ENCODE measurements at regions not wholly inside any gene's neighbourhood (a gene's known extent, or its start where the extent isn't known, plus 50 kb on each side); places are given as distances from the start of the nearest gene placed in this dataset.
"Not testable (repeated sequence)": the region's sequence is repeated elsewhere in the genome, so short reads cannot be mapped to it uniquely, and the experiment has no call there.

DNA sequence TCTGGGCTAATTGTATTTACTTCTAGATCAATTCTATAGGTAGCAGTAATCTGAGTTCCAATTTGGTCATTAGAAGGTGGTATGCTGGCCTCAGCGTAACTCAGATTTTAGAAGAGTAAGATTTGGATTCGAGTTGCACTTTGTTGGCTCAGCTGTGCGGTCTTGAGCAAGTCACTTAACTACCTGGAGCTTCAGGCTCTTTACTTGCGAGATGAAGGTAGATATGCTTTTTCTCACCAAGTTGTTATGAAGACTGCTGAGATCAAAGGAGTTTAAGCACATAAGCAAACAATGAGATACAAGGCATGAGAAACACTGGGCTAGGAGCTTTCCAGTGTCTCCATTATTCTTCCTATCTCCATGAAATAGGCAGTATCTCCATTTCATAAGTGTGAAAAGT is 133.8 kb upstream of the RANBP3L start:
- no peak for DNase-seq

DNA sequence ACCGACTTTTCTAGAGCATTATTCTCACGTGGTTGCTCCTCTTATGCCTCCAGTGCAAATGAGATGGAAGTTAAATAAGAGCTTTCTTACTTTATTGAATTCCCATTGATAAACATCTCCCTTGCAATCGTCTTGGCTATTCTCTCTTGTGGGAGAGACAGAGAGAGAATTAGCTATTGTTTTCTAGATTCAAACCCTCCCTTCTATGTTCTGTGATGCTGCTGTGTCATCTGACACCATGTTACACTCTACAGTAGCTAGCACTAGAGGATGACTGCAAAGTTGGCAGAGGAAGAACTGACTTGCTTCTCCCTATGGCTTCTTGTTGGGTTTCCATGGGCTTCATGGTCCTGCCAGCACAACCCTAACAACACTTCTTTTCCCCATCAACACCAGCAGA is 134.6 kb upstream of the RANBP3L start:
- no peak for DNase-seq

DNA sequence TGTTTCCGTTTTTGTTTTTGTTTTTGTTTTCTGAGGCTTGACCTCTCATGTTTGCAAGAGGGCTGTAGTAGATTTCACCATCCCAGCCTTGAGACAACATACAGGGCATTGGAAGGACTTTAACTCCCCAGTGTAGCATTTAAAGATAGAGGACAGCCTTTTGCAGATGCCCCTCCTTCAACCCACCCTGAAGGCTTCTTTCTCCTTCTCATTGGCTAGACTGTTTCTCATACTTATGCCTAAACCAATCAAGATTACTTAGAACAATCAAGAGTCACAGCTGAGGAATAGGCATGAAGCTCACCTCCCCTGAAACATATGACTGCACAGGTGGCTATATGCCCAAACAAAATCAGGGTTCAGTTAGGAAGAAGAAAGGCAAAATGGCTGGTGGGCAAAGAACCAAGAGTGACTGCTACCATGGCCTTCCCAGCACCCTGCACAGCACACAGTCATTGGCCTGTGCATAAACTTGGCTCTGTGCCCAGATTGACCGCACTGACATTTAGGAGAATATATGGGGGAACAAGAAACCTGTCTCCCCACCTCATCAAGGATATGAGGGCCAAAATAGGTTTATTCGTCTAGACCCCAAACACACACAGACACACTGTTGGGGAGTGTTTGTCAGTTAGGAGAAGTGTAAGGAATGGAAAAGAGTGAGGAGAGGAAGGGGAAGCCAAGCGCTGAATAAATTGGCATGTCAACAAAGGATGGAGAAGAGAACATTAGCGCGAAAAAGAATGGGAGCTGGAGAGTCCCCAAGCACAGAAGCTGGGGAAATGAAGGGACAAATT is 137.3 kb upstream of the RANBP3L start:
- DNase-seq = no peak

DNA sequence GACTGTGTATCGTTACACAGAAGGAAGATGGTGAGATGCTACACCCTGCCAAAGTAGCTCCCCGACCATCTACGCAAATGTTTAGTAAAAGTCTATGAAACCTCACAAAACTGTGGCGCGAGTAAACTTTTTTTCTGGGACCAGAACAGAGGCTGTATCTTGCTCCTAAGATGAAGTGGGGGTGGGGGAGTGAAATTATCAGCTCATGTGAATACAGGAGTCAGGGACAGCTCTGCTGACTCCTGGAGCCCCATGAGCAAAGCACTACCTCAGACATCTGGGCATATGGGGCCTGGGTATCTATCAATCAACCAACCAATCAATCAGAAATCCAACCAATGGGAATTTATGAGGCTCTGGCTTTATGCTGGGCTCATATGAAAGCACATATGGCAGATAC is 138.6 kb upstream of the RANBP3L start:
- DNase-seq = no peak

DNA sequence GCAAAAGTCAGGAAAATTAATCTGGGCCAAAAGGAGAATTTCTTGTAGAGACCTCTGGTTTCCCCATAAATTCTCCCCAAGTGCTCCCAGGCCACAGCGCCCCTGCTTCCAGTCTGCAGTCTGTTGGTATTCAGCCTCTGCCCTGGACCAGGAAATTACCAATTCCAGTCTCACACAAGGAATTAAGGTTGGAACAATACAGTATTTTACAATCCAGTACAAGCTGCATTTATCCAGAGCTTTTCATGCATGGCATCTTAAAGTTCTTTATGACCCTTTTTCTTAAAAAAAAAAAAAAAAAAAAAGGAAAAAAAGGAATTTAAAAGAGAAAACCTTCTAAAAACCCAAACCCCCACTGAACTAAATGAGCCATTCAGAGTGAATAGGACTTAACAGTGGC is 139.6 kb upstream of the RANBP3L start:
- no peak for DNase-seq

DNA sequence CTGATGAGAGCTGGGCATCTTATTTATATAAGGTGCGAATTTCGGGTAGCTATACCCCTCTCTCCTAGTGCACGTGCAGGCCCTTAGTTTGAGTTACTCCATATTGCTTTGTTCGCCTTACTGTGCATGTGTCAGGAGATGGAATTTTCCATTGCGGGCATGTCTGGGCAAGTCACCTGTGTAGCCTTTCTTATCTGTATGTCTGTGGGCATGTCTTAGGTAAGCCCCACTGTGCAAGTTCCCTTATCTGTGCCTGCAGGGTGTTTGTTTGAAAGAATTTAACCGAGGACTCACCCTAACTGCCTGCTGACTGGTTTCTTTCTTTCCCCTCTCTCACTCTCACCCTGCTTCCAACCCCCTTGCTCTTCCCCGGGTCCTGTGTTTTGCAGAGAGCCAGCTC is 140.7 kb upstream of the RANBP3L start:
- DNase-seq = no peak

DNA sequence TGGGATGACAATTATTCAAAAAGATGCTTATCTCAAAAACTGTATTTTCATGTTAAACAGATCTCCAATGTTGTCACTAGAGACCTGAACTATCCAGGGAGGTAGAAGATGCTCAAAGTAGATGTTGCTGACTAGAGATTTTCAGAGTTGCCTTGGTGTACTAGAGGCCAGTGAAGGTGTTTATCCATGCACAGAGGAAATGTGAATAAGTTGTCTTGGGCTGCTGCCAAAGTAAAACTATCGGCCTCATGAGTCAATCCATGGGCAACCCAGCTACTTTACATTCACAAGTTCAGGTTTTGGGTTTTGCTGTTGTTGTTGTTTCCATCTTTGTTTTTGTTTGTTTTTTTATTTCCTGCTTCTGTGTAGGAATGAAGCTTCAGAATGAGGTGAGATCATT is 141.1 kb upstream of the RANBP3L start:
- no peak for DNase-seq

DNA sequence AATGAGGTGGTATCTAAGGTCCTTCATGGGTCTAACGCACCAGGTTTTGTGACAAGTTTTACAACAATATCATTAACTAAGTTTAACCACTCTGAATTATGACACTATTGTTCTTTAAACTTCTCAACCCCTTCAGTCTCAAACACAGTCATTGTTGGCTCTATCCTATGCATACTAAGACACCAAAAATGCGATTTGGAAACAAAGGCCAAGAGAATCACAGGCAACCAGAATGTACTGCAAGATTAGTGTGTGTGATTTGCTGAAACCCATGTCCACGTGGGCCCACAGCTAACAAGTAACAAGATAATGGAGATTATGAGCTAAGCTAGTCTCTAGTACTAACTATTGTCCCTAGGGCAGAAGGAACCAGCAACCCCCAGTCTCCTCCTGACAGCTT is 142.2 kb upstream of the RANBP3L start:
- no peak for DNase-seq

DNA sequence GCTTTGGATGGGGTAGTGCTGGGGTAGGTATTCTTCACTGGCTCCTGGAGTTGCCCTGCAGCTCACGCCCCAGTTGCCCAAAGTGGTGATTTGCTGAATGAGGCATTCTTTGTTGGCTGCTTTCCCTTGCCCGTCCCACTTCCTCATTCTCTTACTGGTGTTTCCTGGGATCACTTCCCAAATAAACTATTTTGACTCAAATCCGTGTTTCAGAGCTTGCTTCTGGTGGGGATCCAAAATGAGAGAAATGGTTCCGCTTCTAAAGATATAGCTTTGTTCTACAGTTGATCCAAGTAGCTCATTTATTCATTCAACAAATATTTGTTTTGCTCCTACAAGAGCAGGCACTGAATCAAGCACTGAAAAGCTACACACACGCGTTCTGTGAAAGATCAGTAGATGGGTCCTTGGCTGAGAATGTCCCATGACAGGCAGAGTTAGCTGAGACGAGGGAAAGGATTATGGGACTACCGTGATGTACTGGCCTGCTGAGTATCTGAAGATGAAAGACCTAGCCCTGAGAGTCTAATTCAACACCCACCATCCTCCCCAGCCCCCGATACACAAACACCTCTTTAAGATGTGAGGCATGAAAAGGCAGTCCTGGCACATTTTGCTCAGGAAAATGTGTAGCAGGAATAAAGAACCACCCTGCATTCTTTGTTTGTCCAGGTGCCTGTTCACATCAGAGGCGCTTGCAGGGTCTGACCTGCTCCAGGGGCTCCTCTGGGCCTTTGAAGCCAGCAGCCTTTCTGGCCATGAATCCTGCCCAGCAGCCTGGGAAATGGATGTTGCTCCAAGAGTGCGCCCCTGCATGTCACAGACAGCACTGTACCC is 143.1 kb upstream of the RANBP3L start:
- no peak for DNase-seq

DNA sequence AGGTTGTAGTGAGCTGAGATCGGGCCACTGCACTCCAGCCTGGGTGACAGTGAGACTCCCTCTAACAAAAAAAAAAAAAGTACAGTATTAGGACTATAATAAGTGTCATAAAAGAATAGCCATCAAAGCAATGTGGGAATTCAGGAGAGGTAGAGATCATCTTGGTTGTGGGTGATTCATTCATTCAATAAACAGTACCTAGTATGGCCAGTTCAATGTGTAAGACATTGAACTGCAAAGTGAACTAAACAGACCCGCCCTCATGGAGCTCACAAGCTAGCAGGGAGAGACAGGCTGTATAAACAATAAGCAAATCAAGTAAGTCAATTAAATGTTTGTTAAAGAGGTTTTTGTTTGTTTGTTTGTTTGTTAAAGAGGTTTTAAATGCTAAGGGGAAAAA is 146.1 kb upstream of the RANBP3L start:
- DNase-seq = no peak

DNA sequence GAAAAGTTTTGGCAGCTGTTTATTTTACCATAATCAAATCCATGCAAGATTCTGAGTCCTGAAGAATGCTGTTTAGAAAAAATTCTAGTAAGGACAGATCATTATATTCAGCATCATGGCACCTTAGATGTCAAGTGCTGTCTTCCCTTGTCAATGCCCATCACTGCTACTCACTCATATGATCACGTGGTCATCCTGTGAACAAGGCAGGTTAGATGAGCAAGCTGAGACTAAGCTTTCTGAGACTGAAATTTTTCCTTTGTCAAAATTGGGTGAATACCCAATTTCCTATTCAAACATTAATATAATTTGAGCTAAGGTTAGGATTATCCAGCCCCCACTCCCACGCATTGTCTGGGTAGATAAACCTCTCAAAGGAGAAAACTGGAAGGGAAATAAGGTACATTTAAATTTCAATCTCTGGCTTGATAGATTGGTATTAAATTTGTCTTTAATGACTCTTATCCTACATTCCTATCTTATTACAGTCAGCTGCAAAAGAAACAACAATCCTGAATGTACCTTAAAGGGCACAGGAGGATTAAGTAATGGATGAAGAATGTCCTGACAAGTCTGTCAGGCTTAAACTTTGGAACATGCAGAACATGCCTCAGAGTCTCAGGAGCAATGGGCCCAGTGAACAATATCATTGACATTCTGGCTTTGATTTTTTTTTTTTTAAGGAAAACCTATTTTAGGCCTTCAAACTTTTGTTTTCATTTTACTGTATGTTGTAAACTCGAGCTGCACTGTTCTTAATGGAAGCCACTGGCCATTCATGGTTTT is 148.7 kb upstream of the RANBP3L start:
- no peak for DNase-seq

DNA sequence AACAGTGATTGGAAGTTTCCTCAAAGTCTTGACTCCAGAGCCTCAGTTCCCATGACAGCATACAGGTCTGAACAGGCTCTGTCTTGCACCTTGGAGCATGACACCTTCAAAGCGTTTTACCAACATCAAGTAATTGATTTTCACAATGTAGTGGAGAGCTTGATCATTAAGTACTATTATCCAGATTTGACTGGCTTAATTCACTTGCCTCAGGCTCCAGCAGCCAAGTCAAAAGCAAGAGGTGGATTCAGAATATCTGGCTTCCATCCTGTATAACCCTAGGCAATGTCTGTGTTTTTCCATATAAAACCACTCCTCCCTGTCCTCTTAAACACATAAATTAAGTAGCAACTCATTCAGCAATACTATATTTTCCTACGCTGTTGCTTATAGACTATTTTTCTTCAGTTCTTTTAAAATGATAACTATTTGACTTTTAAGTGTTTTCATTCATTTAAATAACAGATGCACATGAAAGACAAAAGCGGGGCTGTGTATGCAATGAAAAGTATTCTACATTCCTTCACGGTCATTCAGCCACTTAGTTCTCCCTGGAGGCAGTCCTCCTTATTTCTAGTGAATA is 150.8 kb upstream of the RANBP3L start:
- no peak for DNase-seq

DNA sequence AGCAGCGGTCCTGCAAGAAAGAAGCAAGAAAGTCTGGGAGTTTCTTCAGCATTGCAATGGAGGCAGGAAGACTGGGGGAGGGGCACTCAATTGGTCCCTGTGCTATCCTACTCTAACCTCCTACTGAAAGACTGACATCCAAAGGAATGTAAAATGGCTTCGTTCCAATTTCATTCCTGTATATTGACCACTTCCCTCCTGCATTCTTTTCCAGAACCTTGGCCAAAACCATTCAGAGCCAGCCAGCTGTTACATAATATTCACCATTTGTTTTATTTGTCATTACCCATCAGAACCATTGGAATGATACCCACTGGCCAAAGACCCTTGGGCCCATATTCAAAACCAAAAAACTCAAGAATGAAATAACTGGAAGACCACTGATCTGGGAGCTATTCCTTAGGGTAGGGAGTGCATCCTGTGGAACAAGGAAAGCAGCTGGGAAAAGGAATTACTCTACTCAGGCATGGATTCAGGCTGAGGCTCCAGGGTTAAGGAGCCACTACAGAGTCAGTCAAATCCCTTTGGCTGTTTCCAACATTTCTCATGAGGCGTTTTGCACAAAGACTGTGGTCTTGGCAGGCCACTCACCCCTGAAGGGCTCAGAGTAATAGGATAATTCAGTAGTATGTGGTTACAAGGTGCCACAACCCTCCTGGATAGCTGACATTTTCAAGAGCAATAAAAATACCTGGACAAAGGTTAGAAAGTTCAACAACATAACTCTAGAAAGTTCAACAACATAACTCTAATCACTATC is 148.7 kb upstream of the SLC1A3 start:
- no peak for DNase-seq

DNA sequence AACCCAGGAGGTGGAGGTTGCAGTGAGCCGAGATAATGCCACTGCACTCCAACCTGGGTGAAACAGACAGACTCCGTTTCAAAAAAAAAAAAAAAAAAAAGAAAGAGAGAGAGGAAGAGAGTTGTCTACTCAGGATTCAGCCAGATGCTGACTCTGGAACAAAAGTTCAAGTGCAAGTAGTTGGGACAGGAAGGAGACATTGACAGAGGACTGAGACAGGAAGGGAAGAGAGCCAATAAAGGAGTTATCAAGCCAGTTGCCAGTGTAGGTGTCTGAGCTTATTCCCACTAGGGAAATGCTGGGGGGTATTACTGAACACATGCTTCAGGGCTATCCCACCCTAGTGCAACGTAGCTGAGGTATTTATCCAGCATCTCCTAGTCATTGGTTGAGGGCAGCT is 147.7 kb upstream of the SLC1A3 start:
- no peak for DNase-seq

DNA sequence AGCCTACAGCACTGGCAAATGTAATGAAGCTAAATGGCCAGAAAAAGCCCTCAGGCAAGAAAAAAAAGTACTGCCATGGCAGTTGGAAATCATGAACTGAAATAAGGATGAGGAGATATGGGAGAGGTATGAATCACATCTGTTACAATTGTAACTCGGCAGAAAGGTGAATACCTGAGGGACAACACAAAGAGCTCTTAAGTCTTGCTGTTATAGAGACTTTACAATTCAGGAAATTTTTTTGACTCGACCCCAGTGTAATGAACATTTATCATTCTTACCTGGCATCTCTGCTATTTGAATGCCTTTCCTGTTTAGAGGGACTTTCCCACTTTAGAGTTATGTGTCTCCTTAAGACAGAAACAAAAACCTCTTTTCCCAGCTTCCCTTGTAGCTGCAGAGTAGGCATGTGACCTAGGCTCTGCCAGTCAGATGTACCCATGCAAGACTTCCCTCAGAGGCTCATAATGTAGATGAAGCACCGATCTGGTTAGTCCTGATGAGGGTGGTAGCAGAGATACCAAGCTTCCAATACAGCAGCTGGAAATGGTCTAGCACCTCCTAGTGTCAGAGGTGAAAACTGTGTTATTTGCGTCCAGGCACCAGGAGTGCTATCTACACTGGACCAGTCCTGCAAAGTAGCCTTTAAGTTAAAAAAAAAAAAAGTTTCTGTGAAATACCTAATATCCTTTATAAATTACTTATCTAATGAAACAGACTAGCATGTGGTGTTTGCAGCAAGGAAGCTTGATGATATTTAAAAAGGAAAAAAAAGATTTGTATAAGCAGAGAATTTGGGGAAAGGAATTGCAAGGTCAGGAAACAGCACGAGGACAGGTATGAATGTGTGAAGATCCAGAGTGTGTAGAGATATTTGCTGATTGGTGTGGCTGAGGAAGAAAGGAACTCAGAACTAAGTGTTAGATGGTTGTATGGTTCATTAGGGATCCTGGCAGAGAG is 146.9 kb upstream of the SLC1A3 start:
- DNase-seq = peak; percentile 3

DNA sequence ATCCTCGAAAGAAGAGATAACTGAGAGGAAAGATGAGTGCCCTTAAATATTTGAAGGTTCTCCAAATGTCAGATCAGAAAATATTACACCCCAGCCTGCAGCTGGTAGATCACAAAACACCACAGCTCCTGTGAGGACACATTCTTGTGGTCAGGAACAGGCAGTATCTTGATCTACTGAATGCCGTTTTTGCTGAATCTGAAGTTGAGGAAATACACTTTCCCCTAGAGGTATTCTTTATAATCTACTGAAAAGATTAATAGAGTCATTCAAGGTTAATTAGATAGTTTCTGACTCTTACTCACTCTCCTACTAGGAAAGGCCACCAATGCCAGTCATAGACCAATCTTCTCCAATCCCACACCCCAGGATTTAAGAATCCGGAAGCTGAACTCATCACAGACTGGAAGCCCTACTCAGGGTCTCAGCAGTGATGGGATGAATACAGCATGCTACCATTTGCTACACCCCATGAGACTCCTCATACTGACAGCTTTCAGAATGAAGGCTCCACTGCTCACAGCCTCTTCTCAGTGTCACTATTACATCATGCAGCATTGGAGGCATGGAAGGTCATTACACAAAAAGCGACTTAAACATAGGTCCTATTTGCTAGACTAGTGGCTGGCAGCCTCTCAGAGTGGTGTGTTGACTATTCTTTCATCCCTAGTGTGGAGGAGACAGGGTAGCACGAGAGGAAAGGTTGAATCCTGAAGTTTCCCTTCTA is 143.9 kb upstream of the SLC1A3 start:
- no peak for DNase-seq

DNA sequence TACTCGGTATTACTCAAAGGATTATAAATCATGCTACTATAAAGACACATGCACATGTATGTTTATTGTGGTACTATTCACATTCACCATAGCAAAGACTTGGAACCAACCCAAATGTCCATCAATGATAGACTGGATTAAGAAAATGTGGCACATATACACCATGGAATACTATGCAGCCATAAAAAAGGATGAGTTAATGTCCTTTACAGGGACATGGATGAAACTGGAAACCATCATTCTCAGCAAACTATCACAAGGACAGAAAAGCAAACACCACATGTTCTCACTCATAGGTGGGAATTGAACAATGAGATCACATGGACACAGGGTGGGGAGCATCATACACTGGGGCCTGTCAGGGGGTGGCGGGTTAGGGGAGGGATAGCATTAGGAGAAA is 130.5 kb upstream of the SLC1A3 start:
- DNase-seq = not testable (repeated sequence)

DNA sequence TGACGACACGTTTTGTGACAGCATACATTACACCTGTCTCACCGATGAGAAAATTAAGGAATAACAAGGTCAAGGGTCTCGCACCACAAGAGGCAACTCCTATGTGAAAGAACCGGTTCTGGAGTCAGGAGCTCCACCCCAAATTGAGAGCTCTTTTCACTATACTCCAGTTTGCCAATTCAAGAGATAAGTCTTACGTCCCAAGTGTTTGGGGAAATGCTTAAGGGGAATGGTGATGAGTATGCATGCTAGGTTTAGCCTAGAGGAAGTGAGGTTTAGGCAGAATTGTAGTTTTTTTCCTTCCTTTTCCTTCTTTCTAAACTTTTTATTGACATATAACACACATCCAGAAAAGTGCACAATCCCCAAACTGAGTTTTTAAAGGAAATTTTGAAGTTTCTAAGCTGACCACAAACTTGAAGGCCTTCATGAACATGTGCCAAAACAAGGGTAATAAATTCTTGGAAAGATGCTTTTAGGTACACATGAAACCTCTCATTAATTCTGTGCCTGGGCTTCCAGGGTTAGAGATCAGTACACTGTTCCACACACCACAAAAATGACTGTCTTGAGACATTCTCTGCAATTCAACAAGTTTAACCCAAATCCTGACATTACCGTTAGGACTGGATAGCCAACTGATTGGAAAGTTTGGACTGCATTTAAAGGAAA is 127.6 kb upstream of the SLC1A3 start:
- DNase-seq = no peak

DNA sequence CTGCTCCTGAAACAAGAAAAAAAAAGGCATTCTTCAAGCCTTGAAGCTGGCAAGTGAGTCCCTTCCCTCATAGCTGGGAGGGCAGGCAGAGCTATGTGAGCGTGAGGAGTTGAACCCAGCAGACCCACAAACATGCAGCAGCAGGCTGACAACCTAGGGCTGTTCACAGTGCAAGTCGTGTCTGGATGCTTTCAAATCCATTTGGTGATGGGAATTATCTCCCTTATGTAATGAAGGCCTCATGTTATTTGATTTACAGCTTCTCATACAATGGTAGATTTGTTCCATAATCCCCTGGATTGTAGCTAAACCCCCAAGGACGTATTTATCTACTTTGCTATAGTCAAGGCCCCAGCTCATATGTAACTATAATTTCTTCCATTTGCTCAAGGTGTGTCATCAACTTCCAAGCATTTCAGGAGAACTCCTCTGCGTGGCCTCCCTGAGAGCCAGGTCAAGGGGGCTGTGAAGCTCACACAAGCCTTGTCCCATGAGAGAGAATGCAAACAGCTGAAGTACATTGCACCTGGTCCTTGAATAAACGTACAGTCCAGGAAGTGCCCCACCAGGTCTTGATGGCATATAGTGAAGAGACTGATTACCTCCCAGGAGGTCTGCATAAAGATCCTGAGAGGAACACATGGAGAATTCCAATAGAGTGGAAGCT is 124.8 kb upstream of the SLC1A3 start:
- DNase-seq = no peak
